ENCODE measurements at regions not wholly inside any gene's neighbourhood (a gene's known extent, or its start where the extent isn't known, plus 50 kb on each side); places are given as distances from the start of the nearest gene placed in this dataset.

DNA sequence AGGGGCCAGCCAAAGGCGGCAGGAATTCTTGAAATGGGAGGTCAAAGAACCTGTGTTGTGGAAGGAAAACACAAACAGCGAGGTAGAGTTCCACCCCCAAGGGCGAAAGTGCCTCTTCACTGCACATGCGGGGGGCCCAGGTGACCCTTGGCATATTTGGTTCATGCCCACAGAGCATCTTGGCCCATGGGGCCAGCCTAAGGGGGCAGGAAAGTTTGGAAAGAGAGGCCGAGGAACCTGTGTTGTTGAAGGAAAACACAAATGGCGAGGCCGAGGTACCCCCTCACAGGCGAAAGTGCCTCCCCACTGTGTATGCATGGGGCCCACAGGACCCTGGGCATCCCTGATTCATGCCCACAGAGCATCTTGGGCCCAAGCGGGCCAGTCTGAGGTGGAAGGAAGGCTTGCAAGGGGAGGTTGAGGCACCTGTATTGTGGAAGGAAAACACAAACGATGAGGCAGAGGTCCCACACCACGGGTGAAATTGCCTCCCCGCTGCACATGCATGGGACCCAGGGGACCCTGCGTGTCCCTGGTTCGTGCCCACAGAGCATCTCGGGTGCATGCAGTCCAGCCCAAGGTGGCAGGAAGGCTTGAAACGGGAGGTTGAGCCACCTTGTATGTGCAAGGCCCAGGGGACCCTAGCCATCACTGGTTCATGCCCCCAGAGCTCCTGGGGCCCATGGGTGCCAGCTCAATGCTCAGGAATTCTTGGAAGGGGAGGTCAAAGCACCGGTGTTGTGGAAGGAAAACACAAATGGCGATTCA lies 384.1 kb downstream of the ALG10 start:
- DNase-seq = no peak

DNA sequence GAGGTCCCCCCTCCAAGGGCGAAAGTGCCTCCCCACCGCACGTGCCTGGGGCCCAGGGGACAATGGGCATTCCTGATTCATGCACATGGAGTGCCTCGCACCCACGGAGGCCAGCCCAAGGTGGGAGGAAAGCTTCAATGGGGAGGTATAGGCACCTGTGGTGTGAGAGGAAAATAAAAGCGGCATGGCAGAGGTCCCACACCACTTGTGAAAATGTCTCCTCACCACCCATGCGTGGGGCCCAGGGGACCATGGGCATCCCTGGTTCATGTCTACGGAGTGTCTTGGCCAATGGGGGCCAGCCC lies 384.7 kb downstream of the ALG10 start:
- DNase-seq = no peak

DNA sequence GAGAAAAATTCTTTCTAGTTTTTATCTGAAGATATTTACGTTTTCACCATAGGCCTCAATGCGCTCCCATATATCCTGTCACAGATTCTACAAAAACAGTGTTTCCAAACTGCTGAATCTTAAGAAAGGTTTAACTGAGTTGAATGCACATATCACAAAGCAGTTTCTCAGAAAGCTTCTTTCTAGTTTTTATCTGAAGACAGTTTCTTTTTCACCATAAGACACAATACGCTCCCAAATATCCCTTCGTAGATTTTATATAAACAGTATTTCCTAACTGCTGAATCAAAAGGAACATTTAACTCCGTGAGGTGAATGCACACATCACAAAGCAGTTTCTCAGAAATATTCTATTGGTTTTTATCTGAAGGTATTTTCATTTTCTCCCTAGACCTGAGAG lies 385.5 kb downstream of the ALG10 start:
- DNase-seq = no peak

DNA sequence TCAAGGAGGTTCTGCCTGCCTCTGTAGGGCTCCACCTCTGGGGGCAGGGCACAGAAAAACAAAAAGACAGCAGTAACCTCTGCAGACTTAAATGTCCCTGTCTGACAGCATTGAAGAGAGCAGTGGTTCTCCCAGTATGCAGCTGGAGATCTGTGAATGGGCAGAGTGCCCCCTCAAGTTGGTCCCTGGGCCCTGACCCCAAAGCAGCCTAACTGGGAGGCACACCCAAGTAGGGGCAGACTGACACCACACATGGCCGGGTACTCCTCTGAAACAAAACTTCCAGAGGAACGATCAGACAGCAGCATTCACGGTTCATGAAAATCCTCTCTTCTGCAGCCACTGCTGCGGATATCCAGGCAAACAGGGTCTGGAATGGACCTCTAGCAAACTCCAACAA lies 409.2 kb downstream of the ALG10 start:
- peak in 1 of 3 donors; percentile 1 for DNase-seq

All from muscle of back (tissue), 3 donors.